ENCODE measurements at regions not wholly inside any gene's neighbourhood (a gene's known extent, or its start where the extent isn't known, plus 50 kb on each side); places are given as distances from the start of the nearest gene placed in this dataset.

DNA sequence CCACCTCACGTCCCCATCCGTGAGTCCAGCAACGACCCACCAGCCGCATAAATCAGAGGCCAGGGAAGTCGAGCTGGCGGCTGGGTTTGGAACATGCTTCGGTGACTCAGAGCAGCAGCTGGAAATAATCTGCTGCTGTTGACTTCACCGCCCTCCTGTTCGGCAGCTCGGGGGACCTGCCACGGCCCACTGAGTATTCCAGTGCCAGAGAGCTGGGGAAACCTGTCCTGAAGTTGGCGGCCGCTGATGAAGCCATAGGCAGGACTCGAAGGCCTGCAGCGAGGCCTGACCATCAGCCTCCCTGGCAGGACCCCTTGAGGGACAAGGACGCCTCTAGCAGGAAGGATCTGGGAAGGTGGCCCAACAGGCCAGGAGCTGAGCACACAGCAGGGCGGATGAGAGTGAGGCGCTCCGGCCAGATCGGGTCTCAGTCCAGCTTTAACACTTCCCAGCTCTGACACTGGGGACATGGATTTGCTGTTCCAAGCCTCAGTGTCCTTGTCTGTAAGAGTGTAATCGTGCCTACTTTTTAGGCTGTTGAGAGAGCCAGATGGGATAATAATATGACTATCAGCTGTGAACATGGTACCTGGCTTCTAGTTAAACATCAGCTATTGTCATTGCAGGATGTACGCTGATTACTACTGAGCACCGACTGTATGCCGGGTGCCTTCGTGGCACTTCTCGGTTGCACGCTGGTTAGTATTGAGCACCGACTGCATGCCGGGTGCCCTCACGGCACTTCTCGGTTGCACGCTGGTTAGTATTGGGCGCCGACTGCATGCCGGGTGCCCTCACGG is 50.4 kb upstream of the CIBAR2 start:
- TF ChIP-seq POLR2A (IDR thresholded peaks at IDR 0.05) (no peak), EP300 (IDR thresholded peaks at IDR 0.05) (no peak), CTCF (IDR thresholded peaks at IDR 0.05) (no peak), POLR2AphosphoS5 (IDR thresholded peaks at IDR 0.05) (no peak)
